Endothelial cell of umbilical vein (primary cell): ENCODE measurements at regions not wholly inside any gene's neighbourhood (a gene's known extent, or its start where the extent isn't known, plus 50 kb on each side); places are given as distances from the start of the nearest gene placed in this dataset.

Experiments used
- BruUV-seq: library from RNA; stranded (reverse); fragments of 400-500 nt; replicated peaks from 2 replicates; lab custom pipeline; 2021; lab: Mats Ljungman, UMichigan
- CTCF ChIA-PET: fragments of 300-600, 350-600 bp; sonication (Branson Sonifier 250); formaldehyde crosslinking; loops from one replicate; lab custom pipeline; 2021; ENCODE audit warnings: antibody characterized with exemption, inconsistent platforms; lab: Charles Lee
- POLR2A ChIA-PET: fragments of 300-600, 350-600 bp; sonication (Branson Sonifier 250); formaldehyde crosslinking; loops from one replicate; lab custom pipeline; 2021; ENCODE audit warnings: antibody characterized with exemption, inconsistent platforms; lab: Charles Lee
- DNase-seq: peaks from one replicate; pipeline ENCODE4 v3.0.0-alpha.2; 2011; ENCODE audit warnings: low read depth, low spot score
- FAIRE-seq: peaks from 2 replicates; lab custom pipeline; 2011; peaks lifted over from hg19 to GRCh38; lab: Jason Lieb, UNC
- H2AFZ ChIP-seq: 2 replicates; pipeline ENCODE4 v1.6.0; 2012; ENCODE audit warnings: low read depth, low read length, control low read depth, inconsistent platforms
- H3K27ac ChIP-seq: 2 replicates; pipeline ENCODE4 v1.5.1; 2011; ENCODE audit warnings: low read depth, mild to moderate bottlenecking, control low read depth, low read length, moderate library complexity; ENCODE audit not compliant: insufficient read depth
- H3K27me3 ChIP-seq, 2 experiments: 2 replicates each; pipeline versions ENCODE4 v1.6.0 to v1.6.1; 2011; ENCODE audit warnings: low read length in 2 of 2, mixed read lengths in 1 of 2; ENCODE audit not compliant: control insufficient read depth in 2 of 2, insufficient read depth in 2 of 2
- H3K36me3 ChIP-seq, 2 experiments: 2 replicates in 1 of 2; 3 replicates in 1 of 2; pipeline ENCODE4 v1.5.1; 2011; ENCODE audit warnings: low read length in 2 of 2, mild to moderate bottlenecking in 1 of 2, moderate library complexity in 1 of 2; ENCODE audit not compliant: control insufficient read depth in 2 of 2, insufficient read depth in 2 of 2; ENCODE audit errors: extremely low read depth in 1 of 2
- H3K4me1 ChIP-seq: 3 replicates; pipeline ENCODE4 v1.5.1; 2011; ENCODE audit warnings: mild to moderate bottlenecking, low read length; ENCODE audit not compliant: control insufficient read depth, insufficient read depth; ENCODE audit errors: extremely low read depth
- H3K4me2 ChIP-seq: 2 replicates; pipeline ENCODE4 v1.6.1; 2011; ENCODE audit warnings: low read length, control low read depth, mixed read lengths; ENCODE audit not compliant: insufficient read depth
- H3K4me3 ChIP-seq, 3 experiments: fragments of 200-600 bp in 1 of 3; sonication (generic), shearing (Covaris generic) in 1 of 3; replicated peaks in 1 of 3; 2 replicates each; pipeline ENCODE4 v1.5.1; 2011 to 2016; ENCODE audit warnings: control low read depth in 3 of 3, low read length in 3 of 3, mild to moderate bottlenecking in 2 of 3, inconsistent platforms in 1 of 3, low read depth in 1 of 3, moderate library complexity in 1 of 3; ENCODE audit not compliant: insufficient read depth in 1 of 3
- H3K79me2 ChIP-seq: 2 replicates; pipeline ENCODE4 v1.6.0; 2012; ENCODE audit warnings: low read length, inconsistent platforms; ENCODE audit not compliant: control insufficient read depth, insufficient read depth
- H3K9ac ChIP-seq: replicated peaks from 2 replicates; pipeline ENCODE3; 2011; ENCODE audit warnings: low read length, control low read depth; ENCODE audit not compliant: insufficient read depth; ENCODE audit errors: extremely low read depth
- H3K9me1 ChIP-seq: replicated peaks from 3 replicates; pipeline ENCODE4 v1.6.0; 2011; ENCODE audit warnings: mild to moderate bottlenecking, low read length; ENCODE audit not compliant: control insufficient read depth, insufficient read depth; ENCODE audit errors: extremely low read depth
- H3K9me3 ChIP-seq: replicated peaks from 2 replicates; pipeline ENCODE4 v1.5.1; 2012; ENCODE audit warnings: low read length, inconsistent platforms; ENCODE audit not compliant: control insufficient read depth, insufficient read depth
- H4K20me1 ChIP-seq: replicated peaks from 2 replicates; pipeline ENCODE3; 2011; ENCODE audit warnings: mild to moderate bottlenecking, low read length; ENCODE audit not compliant: control insufficient read depth, insufficient read depth; ENCODE audit errors: extremely low read depth
- EZH2 ChIP-seq: IDR thresholded peaks from 2 replicates; pipeline ENCODE4 v1.6.1; 2012; ENCODE audit warnings: borderline replicate concordance, low read depth, mild to moderate bottlenecking, moderate library complexity, low read length, inconsistent platforms; ENCODE audit not compliant: severe bottlenecking
- FOS ChIP-seq: IDR thresholded peaks from 2 replicates; pipeline ENCODE4 v1.6.1; 2011; ENCODE audit warnings: mild to moderate bottlenecking, low read length, moderate library complexity, borderline replicate concordance; ENCODE audit not compliant: insufficient read depth
- GATA2 ChIP-seq: IDR thresholded peaks from 2 replicates; pipeline ENCODE4 v1.7.0; 2011; ENCODE audit warnings: low read depth, mild to moderate bottlenecking, moderate library complexity, mixed read lengths, low read length; ENCODE audit not compliant: insufficient read length, insufficient read depth
- JUN ChIP-seq: IDR thresholded peaks from 2 replicates; pipeline ENCODE4 v1.6.1; 2011; ENCODE audit warnings: borderline replicate concordance, low read depth; ENCODE audit not compliant: insufficient read length, insufficient read depth
- MYC ChIP-seq: IDR thresholded peaks from one replicate; pipeline ENCODE4 v1.6.1; 2011; ENCODE audit warnings: mild to moderate bottlenecking, low read depth, low read length
- POLR2A ChIP-seq: IDR thresholded peaks from 2 replicates; pipeline ENCODE4 v1.6.1; 2012; ENCODE audit warnings: low read depth, mild to moderate bottlenecking, control low read depth, low read length
- POLR2AphosphoS5 ChIP-seq: IDR thresholded peaks from 2 replicates; pipeline ENCODE4 v1.6.1; 2012; ENCODE audit warnings: low read depth, mild to moderate bottlenecking, control low read depth, low read length, moderate library complexity; ENCODE audit not compliant: insufficient read depth
- dilution Hi-C: fragments of 300-500 bp; cut with MboI; formaldehyde crosslinking; loops from one replicate; pipeline ENCODE4 v1.15.0; 2019; ENCODE audit warnings: low sequenced_read_pairs; ENCODE audit not compliant: extremely low pct_ligation_motif_present
- intact Hi-C: fragments of 100-400 bp; cut with micrococcal nuclease; formaldehyde crosslinking; loops from one replicate; pipeline ENCODE4 v1.10.0; 2022
- TF ChIP-seq, protein P1 (sequence below), 2 donors: IDR thresholded peaks; 1 replicate in 1 of 2; 2 replicates in 1 of 2; pipeline ENCODE4 v1.5.1; 2011; ENCODE audit warnings: low read length in 2 of 2, mild to moderate bottlenecking in 2 of 2, moderate library complexity in 2 of 2, control low read depth in 1 of 2, inconsistent platforms in 1 of 2, low read depth in 1 of 2; ENCODE audit not compliant: insufficient read depth in 1 of 2; ENCODE audit errors: extremely low read depth in 1 of 2
- TF ChIP-seq, protein P2 (sequence below): IDR thresholded peaks from 2 replicates; pipeline ENCODE4 v1.6.1; 2011; ENCODE audit not compliant: insufficient read depth, insufficient read length

DNA sequence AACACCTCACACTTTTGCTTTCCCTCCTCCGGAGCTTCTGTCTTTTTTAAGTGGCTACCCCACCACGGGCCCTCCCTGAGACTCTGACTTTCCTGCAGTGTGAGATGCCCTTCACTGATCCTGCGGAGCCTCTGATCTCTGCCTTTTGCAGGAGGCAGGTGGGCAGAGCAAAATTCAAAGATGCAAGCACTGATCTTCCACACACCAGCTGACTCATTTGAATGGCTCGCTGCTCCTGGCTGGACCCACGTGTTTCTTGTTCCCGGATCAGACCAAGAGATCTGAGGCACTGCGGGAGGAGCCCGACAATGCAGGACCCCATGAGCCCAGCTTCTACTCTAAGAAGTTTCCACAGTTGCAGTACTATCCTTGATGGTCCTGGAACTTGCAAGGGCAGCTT is 1607.9 kb upstream of the TENM3 start:
- Histone ChIP-seq H3K27me3 (no peaks in the 10 kb centered on the region), H3K79me2 (no peaks in the 10 kb centered on the region), H3K9ac (no peak overlapping the region), H3K27ac (no peak overlapping the region), H3K9me3 (peaks cover 2% of the 10 kb centered on the region), H4K20me1 (no peaks in the 10 kb centered on the region), H3K4me2 (no peak overlapping the region), H3K4me3 (no peak overlapping the region), H3K9me1 (no peaks in the 10 kb centered on the region), H3K4me1 (no peaks in the 10 kb centered on the region), H2AFZ (no peak overlapping the region), H3K36me3 (no peaks in the 10 kb centered on the region)
- dilution Hi-C loops (no loop called here), intact Hi-C loops (no loop called here)
- no peak for DNase-seq
- BruUV-seq: no TSS peak
- no peak for TF ChIP-seq FOS
- no peak for TF ChIP-seq GATA2
- no peak for TF ChIP-seq POLR2A
- TF ChIP-seq, protein P1, sequence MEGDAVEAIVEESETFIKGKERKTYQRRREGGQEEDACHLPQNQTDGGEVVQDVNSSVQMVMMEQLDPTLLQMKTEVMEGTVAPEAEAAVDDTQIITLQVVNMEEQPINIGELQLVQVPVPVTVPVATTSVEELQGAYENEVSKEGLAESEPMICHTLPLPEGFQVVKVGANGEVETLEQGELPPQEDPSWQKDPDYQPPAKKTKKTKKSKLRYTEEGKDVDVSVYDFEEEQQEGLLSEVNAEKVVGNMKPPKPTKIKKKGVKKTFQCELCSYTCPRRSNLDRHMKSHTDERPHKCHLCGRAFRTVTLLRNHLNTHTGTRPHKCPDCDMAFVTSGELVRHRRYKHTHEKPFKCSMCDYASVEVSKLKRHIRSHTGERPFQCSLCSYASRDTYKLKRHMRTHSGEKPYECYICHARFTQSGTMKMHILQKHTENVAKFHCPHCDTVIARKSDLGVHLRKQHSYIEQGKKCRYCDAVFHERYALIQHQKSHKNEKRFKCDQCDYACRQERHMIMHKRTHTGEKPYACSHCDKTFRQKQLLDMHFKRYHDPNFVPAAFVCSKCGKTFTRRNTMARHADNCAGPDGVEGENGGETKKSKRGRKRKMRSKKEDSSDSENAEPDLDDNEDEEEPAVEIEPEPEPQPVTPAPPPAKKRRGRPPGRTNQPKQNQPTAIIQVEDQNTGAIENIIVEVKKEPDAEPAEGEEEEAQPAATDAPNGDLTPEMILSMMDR (IDR thresholded peaks at IDR 0.05; ENCODE audit: extremely low read depth in 1 of 2, insufficient read depth in 1 of 2, low read depth in 1 of 2, low read length in 2 of 2): no peak
- TF ChIP-seq JUN: no peak
- no peak for TF ChIP-seq MYC
- TF ChIP-seq POLR2AphosphoS5: no peak
- TF ChIP-seq, protein P2, sequence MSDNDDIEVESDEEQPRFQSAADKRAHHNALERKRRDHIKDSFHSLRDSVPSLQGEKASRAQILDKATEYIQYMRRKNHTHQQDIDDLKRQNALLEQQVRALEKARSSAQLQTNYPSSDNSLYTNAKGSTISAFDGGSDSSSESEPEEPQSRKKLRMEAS: no peak
- TF ChIP-seq EZH2: no peak
- FAIRE-seq: no peak
- POLR2A ChIA-PET: no interaction called here
- CTCF ChIA-PET: no interaction called here
